ENCODE measurements at regions not wholly inside any gene's neighbourhood (a gene's known extent, or its start where the extent isn't known, plus 50 kb on each side); places are given as distances from the start of the nearest gene placed in this dataset.

GRCh38 chr12:60112063-60112462 is 516.2 kb downstream of the SLC16A7 start:
- TF ChIP-seq POLR2A (IDR thresholded peaks at IDR 0.05) (no peak), CTCF (IDR thresholded peaks at IDR 0.05) (no peak), EP300 (IDR thresholded peaks at IDR 0.05) (no peak)
